CD4-positive, alpha-beta T cell (primary cell): ENCODE measurements at regions not wholly inside any gene's neighbourhood (a gene's known extent, or its start where the extent isn't known, plus 50 kb on each side); places are given as distances from the start of the nearest gene placed in this dataset.

ENCODE experiments used
- ATAC-seq: fragments of 200-7000 bp; cut with Tn5 transposase; one replicate; pipeline ENCODE4 v1.10.0; 2022; ENCODE audit warnings: mild to moderate bottlenecking; ENCODE audit not compliant: poor library complexity
- CTCF ChIA-PET: fragments of 350-600 bp; sonication (Branson Sonifier 250); formaldehyde crosslinking; loops from one replicate; lab custom pipeline; 2021; ENCODE audit warnings: antibody characterized with exemption, inconsistent platforms; lab: Charles Lee
- POLR2A ChIA-PET: fragments of 350-600 bp; sonication (Branson Sonifier 250); formaldehyde crosslinking; loops from one replicate; lab custom pipeline; 2021; ENCODE audit warnings: antibody characterized with exemption, inconsistent platforms; lab: Charles Lee
- DNase-seq, 14 experiments: peaks; one replicate each; pipeline ENCODE4 v3.0.0-alpha.2; 2013 to 2020; ENCODE audit warnings: mixed read lengths in 2 of 14
- H3K27ac ChIP-seq, 2 donors: one replicate each; pipeline versions ENCODE4 v1.5.1 to v1.7.0; 2013; ENCODE audit warnings: low read length in 2 of 2, low read depth in 1 of 2, mild to moderate bottlenecking in 1 of 2
- H3K27me3 ChIP-seq, 2 experiments: 1 replicate in 1 of 2; 2 replicates in 1 of 2; pipeline versions ENCODE4 v1.6.1 to v1.7.0; 2013; ENCODE audit warnings: low read length in 2 of 2, control low read depth in 1 of 2, mild to moderate bottlenecking in 1 of 2, moderate library complexity in 1 of 2; ENCODE audit not compliant: insufficient read depth in 2 of 2, control insufficient read depth in 1 of 2
- H3K36me3 ChIP-seq: one replicate; pipeline ENCODE4 v1.6.1; 2013; ENCODE audit warnings: low read length, control low read depth; ENCODE audit not compliant: insufficient read depth
- H3K4me1 ChIP-seq: one replicate; pipeline ENCODE4 v1.6.1; 2013; ENCODE audit warnings: low read length, control low read depth; ENCODE audit not compliant: insufficient read depth
- H3K4me3 ChIP-seq: one replicate; pipeline ENCODE4 v1.5.1; 2013; ENCODE audit warnings: mild to moderate bottlenecking, low read length, moderate library complexity
- H3K9me3 ChIP-seq, 2 experiments: 1 replicate in 1 of 2; 2 replicates in 1 of 2; pipeline versions ENCODE4 v1.6.1 to v1.7.0; 2013; ENCODE audit warnings: low read length in 2 of 2, mild to moderate bottlenecking in 2 of 2, control low read depth in 1 of 2, moderate library complexity in 1 of 2; ENCODE audit not compliant: control insufficient read depth in 1 of 2, insufficient read depth in 1 of 2
- H3K27ac Mint-ChIP-seq: one replicate; pipeline ENCODE4 v1.8.0; 2020; ENCODE audit warnings: mixed read lengths
- H3K27me3 Mint-ChIP-seq: one replicate; pipeline ENCODE4 v1.8.0; 2021; ENCODE audit warnings: mixed read lengths
- H3K36me3 Mint-ChIP-seq: one replicate; pipeline ENCODE4 v1.8.0; 2021; ENCODE audit warnings: low read depth, mixed read lengths
- H3K4me1 Mint-ChIP-seq: one replicate; pipeline ENCODE4 v1.8.0; 2021; ENCODE audit warnings: low read depth, mixed read lengths
- H3K4me3 Mint-ChIP-seq: one replicate; pipeline ENCODE4 v1.8.0; 2020; ENCODE audit warnings: mild to moderate bottlenecking, mixed read lengths
- H3K9me3 Mint-ChIP-seq: one replicate; pipeline ENCODE4 v1.8.0; 2020; ENCODE audit warnings: mixed read lengths
- intact Hi-C, 2 experiments: fragments of 100-400 bp; cut with DNase I in 1 of 2; cut with micrococcal nuclease in 1 of 2; formaldehyde crosslinking; loops; one replicate each; pipeline versions ENCODE4 v1.15.1 to v1.9.0; 2023 to 2025; cut with DNase I, micrococcal nuclease
- TF ChIP-seq, protein P1 (sequence below): fragments of 200-600 bp; IDR thresholded peaks from one replicate; pipeline ENCODE4 v1.8.0; 2022; ENCODE audit warnings: antibody characterized with exemption, mild to moderate bottlenecking

GRCh38 chrX:39905538-39905891, 192.2 kb downstream of the BCOR start:
- Mint-ChIP-seq H3K27ac (no peak overlapping the region), H3K4me3 (no peak overlapping the region), H3K27me3 (no peaks in the 10 kb centered on the region), H3K36me3 (no peaks in the 10 kb centered on the region), H3K9me3 (no peaks in the 10 kb centered on the region), H3K4me1 (no peaks in the 10 kb centered on the region)
- POLR2A ChIA-PET, result no interaction called here
- CTCF ChIA-PET, result no interaction called here
- no peaks in the 10 kb centered on the region for H3K27me3 ChIP-seq
- H3K9me3 ChIP-seq, result no peaks in the 10 kb centered on the region
- H3K36me3 ChIP-seq, result no peaks in the 10 kb centered on the region
- H3K4me3 ChIP-seq, result no peak overlapping the region
- ATAC-seq (no peak), DNase-seq (no peak)
- peaks cover 4% of the 10 kb centered on the region for H3K4me1 ChIP-seq
- intact Hi-C loops, result no loop called here
- no peak overlapping the region for H3K27ac ChIP-seq
- TF ChIP-seq, protein P1, sequence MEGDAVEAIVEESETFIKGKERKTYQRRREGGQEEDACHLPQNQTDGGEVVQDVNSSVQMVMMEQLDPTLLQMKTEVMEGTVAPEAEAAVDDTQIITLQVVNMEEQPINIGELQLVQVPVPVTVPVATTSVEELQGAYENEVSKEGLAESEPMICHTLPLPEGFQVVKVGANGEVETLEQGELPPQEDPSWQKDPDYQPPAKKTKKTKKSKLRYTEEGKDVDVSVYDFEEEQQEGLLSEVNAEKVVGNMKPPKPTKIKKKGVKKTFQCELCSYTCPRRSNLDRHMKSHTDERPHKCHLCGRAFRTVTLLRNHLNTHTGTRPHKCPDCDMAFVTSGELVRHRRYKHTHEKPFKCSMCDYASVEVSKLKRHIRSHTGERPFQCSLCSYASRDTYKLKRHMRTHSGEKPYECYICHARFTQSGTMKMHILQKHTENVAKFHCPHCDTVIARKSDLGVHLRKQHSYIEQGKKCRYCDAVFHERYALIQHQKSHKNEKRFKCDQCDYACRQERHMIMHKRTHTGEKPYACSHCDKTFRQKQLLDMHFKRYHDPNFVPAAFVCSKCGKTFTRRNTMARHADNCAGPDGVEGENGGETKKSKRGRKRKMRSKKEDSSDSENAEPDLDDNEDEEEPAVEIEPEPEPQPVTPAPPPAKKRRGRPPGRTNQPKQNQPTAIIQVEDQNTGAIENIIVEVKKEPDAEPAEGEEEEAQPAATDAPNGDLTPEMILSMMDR, result no peak

DNA sequence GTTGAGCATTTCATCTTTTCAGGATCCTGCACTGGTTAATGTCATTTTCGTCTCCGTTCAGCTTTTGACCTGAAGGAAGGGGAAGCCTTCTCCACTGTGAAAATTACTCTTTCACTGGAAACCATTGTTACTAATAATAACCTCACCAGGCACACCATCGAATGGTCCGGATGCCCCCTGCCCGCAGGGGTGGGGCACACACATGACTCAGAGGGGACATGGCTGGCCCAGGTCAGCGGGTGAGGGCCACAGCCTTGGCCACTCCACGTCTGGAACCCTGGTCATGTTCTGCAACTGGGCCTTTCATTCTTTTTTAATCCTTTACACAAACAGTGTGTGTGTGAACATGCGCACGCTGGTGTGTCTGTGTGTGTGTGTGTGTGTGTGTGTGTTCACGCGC, 191.8 kb downstream of the BCOR start:
- Histone ChIP-seq H3K27ac (no peak overlapping the region), H3K4me3 (no peak overlapping the region), H3K9me3 (no peaks in the 10 kb centered on the region), H3K27me3 (no peaks in the 10 kb centered on the region), H3K36me3 (no peaks in the 10 kb centered on the region), H3K4me1 (peaks cover 4% of the 10 kb centered on the region)
- TF ChIP-seq, protein P1, result no peak
- Mint-ChIP-seq H3K4me1 (no peaks in the 10 kb centered on the region), H3K4me3 (no peak overlapping the region), H3K36me3 (no peaks in the 10 kb centered on the region), H3K27me3 (no peaks in the 10 kb centered on the region), H3K27ac (no peak overlapping the region), H3K9me3 (no peaks in the 10 kb centered on the region)
- CTCF ChIA-PET, result no interaction called here
- DNase-seq, result peak in 1 of 14 experiments; percentile 10
- ATAC-seq, result no peak
- POLR2A ChIA-PET, result no interaction called here
- intact Hi-C loops, result no loop called here

DNA sequence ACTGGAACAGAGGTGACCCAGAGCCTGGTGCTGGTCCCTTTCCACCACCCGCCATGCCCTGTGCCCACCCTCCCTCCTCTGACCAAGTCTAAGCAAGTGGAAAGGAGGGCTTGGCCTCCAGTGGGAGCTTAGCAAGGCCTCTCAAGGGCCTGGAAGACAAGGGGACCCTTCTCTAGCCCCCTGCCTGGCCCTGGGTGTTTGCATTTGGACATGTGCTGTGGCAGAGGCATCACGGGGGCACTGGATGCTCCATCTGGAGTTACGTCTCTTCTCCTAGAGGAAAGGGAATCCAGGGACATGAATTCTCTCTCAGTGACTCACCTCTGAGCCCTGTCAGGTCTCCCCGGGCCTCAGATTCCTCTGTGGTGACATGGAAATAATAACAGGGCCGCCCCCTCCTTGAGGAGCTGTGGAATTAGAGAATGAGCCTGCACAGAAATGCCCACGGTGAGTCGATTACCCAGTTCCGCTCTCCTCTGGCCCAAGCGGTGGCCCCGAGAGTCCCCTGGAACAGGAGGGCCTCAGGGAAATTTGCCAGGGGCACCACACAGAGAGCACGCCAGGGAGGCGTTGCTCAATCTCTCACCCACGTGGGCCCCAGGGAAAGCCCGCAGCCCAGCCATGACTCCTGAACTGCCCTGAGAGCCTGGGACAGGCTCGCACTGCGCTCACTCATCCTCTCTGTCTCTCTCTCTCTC, 189.6 kb downstream of the BCOR start:
- no peak for ATAC-seq
- Mint-ChIP-seq H3K4me3 (no peak overlapping the region), H3K27ac (no peak overlapping the region), H3K4me1 (no peaks in the 10 kb centered on the region), H3K27me3 (no peaks in the 10 kb centered on the region), H3K36me3 (no peaks in the 10 kb centered on the region), H3K9me3 (no peaks in the 10 kb centered on the region)
- H3K9me3 ChIP-seq, result peaks cover 0 to 2% of the 10 kb centered on the region in 2 experiments
- intact Hi-C loops, result no loop called here
- TF ChIP-seq, protein P1, result no peak
- H3K4me3 ChIP-seq, result no peak overlapping the region
- peaks cover 4% of the 10 kb centered on the region for H3K4me1 ChIP-seq
- no peaks in the 10 kb centered on the region for H3K27me3 ChIP-seq
- ChIA-PET CTCF (no interaction called here), POLR2A (interaction anchor here (0.6 kb wide), 1 partner anchor 50 kb away, joined by 3 read pairs; no protein-coding TSS in a partner anchor)
- peak in 2 of 14 experiments; percentile 51 to 60 for DNase-seq
- H3K36me3 ChIP-seq, result no peaks in the 10 kb centered on the region
- no peak overlapping the region for H3K27ac ChIP-seq
